ENCODE measurements at regions not wholly inside any gene's neighbourhood (a gene's known extent, or its start where the extent isn't known, plus 50 kb on each side); places are given as distances from the start of the nearest gene placed in this dataset.

DNA sequence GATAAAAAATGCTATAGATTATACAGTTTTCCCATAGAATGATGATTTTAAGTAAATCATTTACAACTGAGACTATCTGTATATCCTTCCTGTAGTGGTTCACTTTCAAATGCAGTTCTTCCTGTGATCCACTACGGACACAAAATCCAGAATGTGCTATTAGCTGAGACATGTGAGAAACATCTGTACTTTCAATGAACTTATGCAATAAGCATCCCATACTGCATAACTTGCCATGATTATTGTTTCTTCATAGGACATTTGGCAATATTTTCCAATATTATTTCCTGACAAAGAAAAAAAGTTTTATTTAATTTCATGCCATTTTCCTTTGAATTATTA lies 83.5 kb upstream of the PRDX6 start:
- no peak overlapping the region for H3K23ac ChIP-seq (ENCODE audit: insufficient read length)
- H2BK120ac ChIP-seq (replicated peaks; ENCODE audit: low read depth, low read length): no peak overlapping the region
- no peaks in the 10 kb centered on the region for H3K79me2 ChIP-seq (ENCODE audit: control insufficient read depth in 1 of 2, insufficient read depth in 2 of 2, low read length in 2 of 2)
- H2BK15ac ChIP-seq (ENCODE audit: low read length): no peak overlapping the region
- no peak overlapping the region for H2BK20ac ChIP-seq (ENCODE audit: low read length)
- H3K9me3 ChIP-seq (ENCODE audit: insufficient read depth in 2 of 2, low read depth in 1 of 2, low read length in 1 of 2): no peaks in the 10 kb centered on the region
- DNase-seq (ENCODE audit: low read depth in 1 of 2, low spot score in 2 of 2): no peak
- no peak overlapping the region for H2AFZ ChIP-seq (ENCODE audit: low read length)
- H2BK12ac ChIP-seq (ENCODE audit: low read depth, low read length): no peak overlapping the region
- no peak for FAIRE-seq
- no peak overlapping the region for H3K56ac ChIP-seq (replicated peaks; ENCODE audit: insufficient read length, low read depth, low read length)
- no peaks in the 10 kb centered on the region for H4K20me1 ChIP-seq (replicated peaks in 1 of 2; ENCODE audit: control insufficient read depth in 1 of 2, insufficient read depth in 2 of 2, low read length in 2 of 2)
- H4K91ac ChIP-seq (replicated peaks; ENCODE audit: insufficient read length, low read length): no peak overlapping the region
- H4K8ac ChIP-seq (ENCODE audit: extremely low read depth, insufficient read depth, low read length): no peak overlapping the region
- no peak overlapping the region for H3K14ac ChIP-seq (ENCODE audit: insufficient read length)
- H3K4me1 ChIP-seq (replicated peaks in 1 of 4; ENCODE audit: control insufficient read depth in 3 of 4, insufficient read depth in 4 of 4, low read length in 3 of 4): no peaks in the 10 kb centered on the region
- H3K23me2 ChIP-seq (ENCODE audit: low read depth, low read length): no peaks in the 10 kb centered on the region; the same call in 1 of the 2 replicates
- no peaks in the 10 kb centered on the region for H3K79me1 ChIP-seq (ENCODE audit: low read depth, low read length)
- no peak overlapping the region for H3K4me3 ChIP-seq (ENCODE audit: extremely low read depth in 1 of 4, insufficient read depth in 2 of 4, low read depth in 3 of 4, low read length in 4 of 4)
- TF ChIP-seq TBP (IDR thresholded peaks at IDR 0.05; ENCODE audit: low read depth, low read length) (no peak), SIN3A (conservative IDR thresholded peaks at IDR 0.05 in 1 of 2, IDR thresholded peaks at IDR 0.05 in 1 of 2; ENCODE audit: low read depth in 1 of 2, low read length in 2 of 2) (no peak), EP300 (IDR thresholded peaks at IDR 0.05; ENCODE audit: borderline replicate concordance in 1 of 2, low read depth in 2 of 2, low read length in 2 of 2) (no peak), RNF2 (IDR thresholded peaks at IDR 0.05; ENCODE audit: borderline replicate concordance, low read depth, low read length, missing control alignments, poor library complexity, severe bottlenecking) (no peak), FOSL1 (IDR thresholded peaks at IDR 0.05; ENCODE audit: insufficient read depth, low read depth, low read length) (no peak), POLR2AphosphoS5 (IDR thresholded peaks at IDR 0.05; ENCODE audit: low read depth, low read length) (no peak), GTF2F1 (IDR thresholded peaks at IDR 0.05; ENCODE audit: borderline replicate concordance, low read depth, low read length) (no peak), KDM4A (IDR thresholded peaks at IDR 0.05; ENCODE audit: low read depth, low read length, severe bottlenecking) (no peak), NRF1 (IDR thresholded peaks at IDR 0.05; ENCODE audit: low read depth, low read length) (no peak), KDM5A (IDR thresholded peaks at IDR 0.05; ENCODE audit: low read length) (no peak)
- H4K5ac ChIP-seq (ENCODE audit: insufficient read length, low read depth, low read length): no peak overlapping the region
- no peak overlapping the region for H3K4ac ChIP-seq (replicated peaks; ENCODE audit: insufficient read length, low read depth, low read length)
- no peak overlapping the region for H3K9ac ChIP-seq (replicated peaks in 1 of 4; ENCODE audit: extremely low read depth in 1 of 4, low read depth in 3 of 4, low read length in 3 of 4)
- H2AK5ac ChIP-seq (ENCODE audit: low read depth, low read length): no peak overlapping the region
- no peak overlapping the region for H3K4me2 ChIP-seq (ENCODE audit: insufficient read depth in 1 of 2, low read depth in 2 of 2, low read length in 2 of 2)
- H3K27me3 ChIP-seq (replicated peaks in 1 of 4; ENCODE audit: control insufficient read depth in 3 of 4, extremely low read depth in 1 of 4, insufficient read depth in 3 of 4, low read length in 3 of 4): no peaks in the 10 kb centered on the region
- ChIA-PET POLR2A (ENCODE audit: partially characterized antibody) (no interaction called here), CTCF (ENCODE audit: partially characterized antibody) (no interaction called here)
- H3K27ac ChIP-seq (ENCODE audit: low read depth, low read length): no peak overlapping the region
- 90% methylated on average over 1 of the region's 1 CpG; no CpG with 5 or more reads in 1 of the 2 experiments for WGBS, 2 experiments (ENCODE audit: extremely low coverage in 1 of 2, insufficient coverage in 1 of 2, insufficient read length in 1 of 2, insufficient replicate concordance in 2 of 2, low coverage in 1 of 2, low lambda C conversion rate in 2 of 2, missing lambda C conversion rate in 1 of 2)
- no peak overlapping the region for H2BK5ac ChIP-seq (ENCODE audit: low read depth, low read length)
- no peak overlapping the region for H3K18ac ChIP-seq (ENCODE audit: extremely low read depth, low read length)
- no peaks in the 10 kb centered on the region for H3K36me3 ChIP-seq (ENCODE audit: control insufficient read depth in 2 of 4, insufficient read depth in 4 of 4, low read length in 3 of 4)

Measured in H1 (cell line).